Transverse colon (tissue), 4 donors: ENCODE measurements at regions not wholly inside any gene's neighbourhood (a gene's known extent, or its start where the extent isn't known, plus 50 kb on each side); places are given as distances from the start of the nearest gene placed in this dataset.

Experiments used
- POLR2A ChIP-seq: fragments of 450-650 bp; IDR thresholded peaks from one replicate; pipeline ENCODE4 v1.6.1; 2016; ENCODE audit warnings: antibody characterized with exemption, mild to moderate bottlenecking, moderate library complexity
- POLR2AphosphoS5 ChIP-seq, 3 donors: sonication (generic); formaldehyde crosslinking; IDR thresholded peaks; one replicate each; pipeline ENCODE4 v1.6.1; 2016; ENCODE audit warnings: antibody characterized with exemption in 3 of 3
- TF ChIP-seq, protein P1 (sequence below), 5 experiments: fragments of 200-600 bp in 3 of 5; fragments of 450-650 bp in 2 of 5; sonication (generic) in 3 of 5; IDR thresholded peaks; 1 replicate in 2 of 5; 2 replicates in 3 of 5; pipeline ENCODE4 v1.5.1; 2016 to 2017; ENCODE audit warnings: antibody characterized with exemption in 5 of 5, inconsistent platforms in 3 of 5, mild to moderate bottlenecking in 2 of 5, moderate library complexity in 1 of 5

- TF ChIP-seq, protein P1, sequence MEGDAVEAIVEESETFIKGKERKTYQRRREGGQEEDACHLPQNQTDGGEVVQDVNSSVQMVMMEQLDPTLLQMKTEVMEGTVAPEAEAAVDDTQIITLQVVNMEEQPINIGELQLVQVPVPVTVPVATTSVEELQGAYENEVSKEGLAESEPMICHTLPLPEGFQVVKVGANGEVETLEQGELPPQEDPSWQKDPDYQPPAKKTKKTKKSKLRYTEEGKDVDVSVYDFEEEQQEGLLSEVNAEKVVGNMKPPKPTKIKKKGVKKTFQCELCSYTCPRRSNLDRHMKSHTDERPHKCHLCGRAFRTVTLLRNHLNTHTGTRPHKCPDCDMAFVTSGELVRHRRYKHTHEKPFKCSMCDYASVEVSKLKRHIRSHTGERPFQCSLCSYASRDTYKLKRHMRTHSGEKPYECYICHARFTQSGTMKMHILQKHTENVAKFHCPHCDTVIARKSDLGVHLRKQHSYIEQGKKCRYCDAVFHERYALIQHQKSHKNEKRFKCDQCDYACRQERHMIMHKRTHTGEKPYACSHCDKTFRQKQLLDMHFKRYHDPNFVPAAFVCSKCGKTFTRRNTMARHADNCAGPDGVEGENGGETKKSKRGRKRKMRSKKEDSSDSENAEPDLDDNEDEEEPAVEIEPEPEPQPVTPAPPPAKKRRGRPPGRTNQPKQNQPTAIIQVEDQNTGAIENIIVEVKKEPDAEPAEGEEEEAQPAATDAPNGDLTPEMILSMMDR (IDR thresholded peaks at IDR 0.05), result no peak
- TF ChIP-seq POLR2AphosphoS5 (IDR thresholded peaks at IDR 0.05) (no peak), POLR2A (no peak)
Observed at GRCh38 chr2:181814057-181814491, 77.5 kb upstream of the ITPRID2 start.
